Upper lobe of right lung (tissue), 1 donor: ENCODE measurements at regions not wholly inside any gene's neighbourhood (a gene's known extent, or its start where the extent isn't known, plus 50 kb on each side); places are given as distances from the start of the nearest gene placed in this dataset.
A peak's percentile ranks its signal among the peaks of the same experiment; 100 is the strongest.
"Not testable (repeated sequence)": the region's sequence is repeated elsewhere in the genome, so short reads cannot be mapped to it uniquely, and the experiment has no call there.

Source experiments
- ATAC-seq: fragments of 200-7000 bp; cut with Tn5 transposase; one replicate; pipeline ENCODE4 v1.9.1; 2020; ENCODE audit warnings: mild to moderate bottlenecking, moderate library complexity
- DNase-seq: peaks from one replicate; pipeline ENCODE4 v3.0.0-alpha.2; 2020
- H3K27ac ChIP-seq: fragments of 200-600 bp; one replicate; pipeline ENCODE4 v1.8.0; 2022
- H3K27me3 ChIP-seq: fragments of 200-600 bp; one replicate; pipeline ENCODE4 v1.8.0; 2022; ENCODE audit warnings: mild to moderate bottlenecking
- H3K36me3 ChIP-seq: fragments of 200-600 bp; one replicate; pipeline ENCODE4 v1.8.0; 2022
- H3K4me1 ChIP-seq: fragments of 200-600 bp; one replicate; pipeline ENCODE4 v1.8.0; 2022
- H3K4me3 ChIP-seq: fragments of 200-600 bp; one replicate; pipeline ENCODE4 v1.8.0; 2022; ENCODE audit warnings: mild to moderate bottlenecking
- H3K9me3 ChIP-seq: fragments of 200-600 bp; one replicate; pipeline ENCODE4 v1.8.0; 2022
- CTCF ChIP-seq: fragments of 200-600 bp; IDR thresholded peaks from one replicate; pipeline ENCODE4 v1.8.0; 2022; ENCODE audit warnings: antibody characterized with exemption
- intact Hi-C: fragments of 100-400 bp; cut with DNase I; formaldehyde crosslinking; loops from one replicate; pipeline ENCODE4 v1.11.0; 2022
- donor health status: DM: no; HTN: yes; CAD: no; lungs with severe emphysema.

- intact Hi-C loops = loop anchor here (10.0 kb wide), 1 partner anchor 145 kb away; no protein-coding TSS in a partner anchor
Observed at GRCh38 chr20:33929917-33930316, 63.8 kb upstream of the RALY start.

GRCh38 chr20:33933469-33933909, 60.2 kb upstream of the RALY start:
- peaks cover 4% of the 10 kb centered on the region for H3K4me1 ChIP-seq
- peak; percentile 52 for TF ChIP-seq CTCF
- intact Hi-C loops = loop anchor here (10.0 kb wide), 1 partner anchor 141 kb away; no protein-coding TSS in a partner anchor
- H3K36me3 ChIP-seq = no peaks in the 10 kb centered on the region
- ATAC-seq (peak; percentile 93), DNase-seq (peak; percentile 70)
- no peaks in the 10 kb centered on the region for H3K27me3 ChIP-seq
- H3K27ac ChIP-seq = peak overlapping the region; percentile 17
- no peaks in the 10 kb centered on the region for H3K9me3 ChIP-seq
- no peak overlapping the region for H3K4me3 ChIP-seq

More at GRCh38 chr20:33929917-33930316, 63.8 kb upstream of the RALY start:
- ATAC-seq (no peak), DNase-seq (no peak)
- Histone ChIP-seq H3K27me3 (no peaks in the 10 kb centered on the region), H3K36me3 (no peaks in the 10 kb centered on the region), H3K9me3 (no peaks in the 10 kb centered on the region), H3K27ac (no peak overlapping the region), H3K4me3 (no peak overlapping the region), H3K4me1 (peaks cover 4% of the 10 kb centered on the region)
- no peak for TF ChIP-seq CTCF

DNA sequence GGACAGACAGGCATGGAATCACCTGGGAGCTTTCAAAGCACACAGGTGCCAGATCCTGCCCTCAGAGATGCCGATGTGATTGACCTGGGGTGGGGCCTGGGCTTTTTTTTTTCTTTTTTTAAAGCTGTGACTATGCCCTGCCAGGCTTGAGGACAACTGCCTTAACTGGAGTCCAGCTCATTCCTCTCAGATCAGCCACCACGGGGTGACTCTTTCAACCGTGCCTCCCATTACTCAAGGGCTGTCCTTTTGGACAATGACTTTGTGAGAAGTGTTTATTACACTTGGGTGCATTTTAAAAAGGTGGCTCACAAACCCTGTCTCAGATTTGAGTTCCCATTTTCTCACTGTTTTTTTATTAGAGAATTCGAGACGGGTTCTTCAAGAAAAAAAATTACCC, 57.1 kb upstream of the RALY start:
- Histone ChIP-seq H3K27me3 (no peaks in the 10 kb centered on the region), H3K9me3 (no peaks in the 10 kb centered on the region), H3K4me3 (no peak overlapping the region), H3K36me3 (no peaks in the 10 kb centered on the region), H3K4me1 (peaks cover 4% of the 10 kb centered on the region), H3K27ac (no peak overlapping the region)
- TF ChIP-seq CTCF = no peak
- intact Hi-C loops = loop anchor here (10.0 kb wide), 1 partner anchor 138 kb away; no protein-coding TSS in a partner anchor
- ATAC-seq (no peak), DNase-seq (no peak)

GRCh38 chr20:33939031-33939430, 54.7 kb upstream of the RALY start:
- not testable (repeated sequence) for H3K27ac ChIP-seq, H3K36me3 ChIP-seq, H3K4me3 ChIP-seq, H3K4me1 ChIP-seq, H3K27me3 ChIP-seq, DNase-seq, H3K9me3 ChIP-seq
- intact Hi-C loops = loop anchor here (10.0 kb wide), 1 partner anchor 136 kb away; no protein-coding TSS in a partner anchor
- peak; percentile 79 for ATAC-seq

- Histone ChIP-seq H3K4me3 (no peak overlapping the region), H3K9me3 (no peaks in the 10 kb centered on the region), H3K27ac (no peak overlapping the region), H3K36me3 (no peaks in the 10 kb centered on the region), H3K27me3 (no peaks in the 10 kb centered on the region), H3K4me1 (no peaks in the 10 kb centered on the region)
- no peak for DNase-seq
- intact Hi-C loops = no loop called here
- TF ChIP-seq CTCF = no peak
- ATAC-seq = no peak
Observed at GRCh38 chr20:33940666-33941065, 53.0 kb upstream of the RALY start.
